ENCODE measurements at regions not wholly inside any gene's neighbourhood (a gene's known extent, or its start where the extent isn't known, plus 50 kb on each side); places are given as distances from the start of the nearest gene placed in this dataset.

DNA sequence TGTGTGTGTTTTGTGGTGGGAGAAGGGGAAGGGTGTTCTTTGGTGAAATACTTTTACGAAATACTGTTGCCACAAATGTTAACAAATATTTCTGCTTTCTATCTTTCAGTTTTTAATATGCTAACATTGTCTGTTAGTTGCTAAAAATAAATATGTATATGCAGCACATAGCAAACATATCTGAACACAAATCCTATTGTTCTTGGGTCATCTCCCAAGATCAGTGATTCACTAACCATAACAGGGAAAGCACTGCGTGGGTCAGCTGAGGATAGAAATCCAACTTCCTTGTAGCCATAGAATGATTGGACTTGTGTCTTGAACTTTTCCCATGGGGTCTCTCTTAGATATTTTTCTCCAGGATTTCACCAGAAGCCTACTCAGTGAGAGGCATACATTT lies 250.3 kb upstream of the FAM47A start:
- TF ChIP-seq, protein P1, sequence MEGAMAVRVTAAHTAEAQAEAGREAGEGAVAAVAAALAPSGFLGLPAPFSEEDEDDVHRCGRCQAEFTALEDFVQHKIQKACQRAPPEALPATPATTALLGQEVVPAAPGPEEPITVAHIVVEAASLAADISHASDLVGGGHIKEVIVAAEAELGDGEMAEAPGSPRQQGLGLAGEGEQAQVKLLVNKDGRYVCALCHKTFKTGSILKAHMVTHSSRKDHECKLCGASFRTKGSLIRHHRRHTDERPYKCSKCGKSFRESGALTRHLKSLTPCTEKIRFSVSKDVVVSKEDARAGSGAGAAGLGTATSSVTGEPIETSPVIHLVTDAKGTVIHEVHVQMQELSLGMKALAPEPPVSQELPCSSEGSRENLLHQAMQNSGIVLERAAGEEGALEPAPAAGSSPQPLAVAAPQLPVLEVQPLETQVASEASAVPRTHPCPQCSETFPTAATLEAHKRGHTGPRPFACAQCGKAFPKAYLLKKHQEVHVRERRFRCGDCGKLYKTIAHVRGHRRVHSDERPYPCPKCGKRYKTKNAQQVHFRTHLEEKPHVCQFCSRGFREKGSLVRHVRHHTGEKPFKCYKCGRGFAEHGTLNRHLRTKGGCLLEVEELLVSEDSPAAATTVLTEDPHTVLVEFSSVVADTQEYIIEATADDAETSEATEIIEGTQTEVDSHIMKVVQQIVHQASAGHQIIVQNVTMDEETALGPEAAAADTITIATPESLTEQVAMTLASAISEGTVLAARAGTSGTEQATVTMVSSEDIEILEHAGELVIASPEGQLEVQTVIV (CRISPR knock-in tag; IDR thresholded peaks at IDR 0.05; ENCODE audit: borderline replicate concordance): no peak
- TF ChIP-seq POLR2AphosphoS5 (IDR thresholded peaks at IDR 0.05; ENCODE audit: control insufficient read depth, insufficient read depth, low read depth, low read length) (no peak), ZBTB33 (CRISPR knock-in tag; IDR thresholded peaks at IDR 0.05) (no peak)
- TF ChIP-seq, protein P2, sequence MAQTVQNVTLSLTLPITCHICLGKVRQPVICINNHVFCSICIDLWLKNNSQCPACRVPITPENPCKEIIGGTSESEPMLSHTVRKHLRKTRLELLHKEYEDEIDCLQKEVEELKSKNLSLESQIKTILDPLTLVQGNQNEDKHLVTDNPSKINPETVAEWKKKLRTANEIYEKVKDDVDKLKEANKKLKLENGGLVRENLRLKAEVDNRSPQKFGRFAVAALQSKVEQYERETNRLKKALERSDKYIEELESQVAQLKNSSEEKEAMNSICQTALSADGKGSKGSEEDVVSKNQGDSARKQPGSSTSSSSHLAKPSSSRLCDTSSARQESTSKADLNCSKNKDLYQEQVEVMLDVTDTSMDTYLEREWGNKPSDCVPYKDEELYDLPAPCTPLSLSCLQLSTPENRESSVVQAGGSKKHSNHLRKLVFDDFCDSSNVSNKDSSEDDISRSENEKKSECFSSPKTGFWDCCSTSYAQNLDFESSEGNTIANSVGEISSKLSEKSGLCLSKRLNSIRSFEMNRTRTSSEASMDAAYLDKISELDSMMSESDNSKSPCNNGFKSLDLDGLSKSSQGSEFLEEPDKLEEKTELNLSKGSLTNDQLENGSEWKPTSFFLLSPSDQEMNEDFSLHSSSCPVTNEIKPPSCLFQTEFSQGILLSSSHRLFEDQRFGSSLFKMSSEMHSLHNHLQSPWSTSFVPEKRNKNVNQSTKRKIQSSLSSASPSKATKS (CRISPR knock-in tag; IDR thresholded peaks at IDR 0.05): no peak

Measured in K562 (cell line).